Stomach (tissue), 4 donors: ENCODE measurements at regions not wholly inside any gene's neighbourhood (a gene's known extent, or its start where the extent isn't known, plus 50 kb on each side); places are given as distances from the start of the nearest gene placed in this dataset.

Experiments
- EP300 ChIP-seq: sonication (generic); formaldehyde crosslinking; IDR thresholded peaks from one replicate; pipeline ENCODE4 v1.6.1; 2017; ENCODE audit warnings: antibody characterized with exemption
- POLR2AphosphoS5 ChIP-seq, 3 donors: sonication (generic); formaldehyde crosslinking; IDR thresholded peaks; one replicate each; pipeline ENCODE4 v1.6.1; 2016; ENCODE audit warnings: antibody characterized with exemption in 3 of 3
- TF ChIP-seq, protein P1 (sequence below), 7 experiments: fragments of 450-650 bp in 4 of 7; fragments of 200-600 bp in 3 of 7; sonication (generic) in 3 of 7; IDR thresholded peaks; one replicate each; pipeline ENCODE4 v1.5.1; 2016 to 2019; ENCODE audit warnings: antibody characterized with exemption in 7 of 7, control low read depth in 2 of 7, mild to moderate bottlenecking in 1 of 7

DNA sequence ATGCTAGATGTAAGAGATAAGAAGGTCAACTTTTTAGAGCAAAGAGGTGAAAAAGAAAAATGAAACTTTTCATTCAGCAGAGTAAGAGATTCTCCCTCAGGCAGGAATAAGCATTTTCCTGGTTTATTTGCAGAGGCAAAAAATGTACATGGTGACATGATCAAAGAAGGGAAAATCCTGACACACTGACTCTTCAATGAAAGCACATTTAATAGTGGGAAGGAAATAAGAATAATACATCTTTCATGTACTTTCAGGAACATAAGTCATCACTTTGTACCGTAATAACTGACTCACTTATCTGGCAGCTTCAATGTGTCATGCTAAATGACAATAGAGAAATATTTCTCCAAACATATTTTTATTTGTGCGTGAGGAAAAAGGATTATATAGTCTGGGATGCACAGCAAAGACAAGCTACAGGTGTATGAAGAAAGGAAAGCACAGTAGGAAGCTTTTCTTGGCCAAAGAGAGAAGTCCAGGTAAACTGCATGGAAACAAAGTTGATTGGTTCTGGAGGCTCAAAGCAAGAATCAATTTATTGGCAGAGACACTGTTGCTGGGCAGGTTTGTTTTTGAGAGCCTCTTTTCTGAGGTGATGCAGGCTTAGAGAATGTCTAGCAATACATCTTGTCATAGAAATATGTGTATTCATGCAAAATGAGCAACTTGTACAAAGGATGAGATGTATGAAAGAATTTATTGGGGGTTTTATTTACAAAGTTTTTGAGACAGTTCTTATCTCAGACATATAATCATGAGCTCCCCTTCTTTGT lies 1409.0 kb downstream of the PLA2G4A start:
- TF ChIP-seq, protein P1, sequence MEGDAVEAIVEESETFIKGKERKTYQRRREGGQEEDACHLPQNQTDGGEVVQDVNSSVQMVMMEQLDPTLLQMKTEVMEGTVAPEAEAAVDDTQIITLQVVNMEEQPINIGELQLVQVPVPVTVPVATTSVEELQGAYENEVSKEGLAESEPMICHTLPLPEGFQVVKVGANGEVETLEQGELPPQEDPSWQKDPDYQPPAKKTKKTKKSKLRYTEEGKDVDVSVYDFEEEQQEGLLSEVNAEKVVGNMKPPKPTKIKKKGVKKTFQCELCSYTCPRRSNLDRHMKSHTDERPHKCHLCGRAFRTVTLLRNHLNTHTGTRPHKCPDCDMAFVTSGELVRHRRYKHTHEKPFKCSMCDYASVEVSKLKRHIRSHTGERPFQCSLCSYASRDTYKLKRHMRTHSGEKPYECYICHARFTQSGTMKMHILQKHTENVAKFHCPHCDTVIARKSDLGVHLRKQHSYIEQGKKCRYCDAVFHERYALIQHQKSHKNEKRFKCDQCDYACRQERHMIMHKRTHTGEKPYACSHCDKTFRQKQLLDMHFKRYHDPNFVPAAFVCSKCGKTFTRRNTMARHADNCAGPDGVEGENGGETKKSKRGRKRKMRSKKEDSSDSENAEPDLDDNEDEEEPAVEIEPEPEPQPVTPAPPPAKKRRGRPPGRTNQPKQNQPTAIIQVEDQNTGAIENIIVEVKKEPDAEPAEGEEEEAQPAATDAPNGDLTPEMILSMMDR (IDR thresholded peaks at IDR 0.05), result no peak
- TF ChIP-seq EP300, result no peak
- TF ChIP-seq POLR2AphosphoS5 (IDR thresholded peaks at IDR 0.05), result no peak
